H9 (cell line): ENCODE measurements at regions not wholly inside any gene's neighbourhood (a gene's known extent, or its start where the extent isn't known, plus 50 kb on each side); places are given as distances from the start of the nearest gene placed in this dataset.

Source experiments
- DNase-seq: peaks from one replicate; pipeline ENCODE4 v3.0.0-alpha.2; 2017
- H2AFZ ChIP-seq: one replicate; pipeline ENCODE4 v1.6.1; 2013; ENCODE audit warnings: mild to moderate bottlenecking, low read length, control low read depth, moderate library complexity
- H2AK5ac ChIP-seq: 2 replicates; pipeline ENCODE4 v1.6.1; 2013; ENCODE audit warnings: low read length, control low read depth, mixed read lengths; ENCODE audit not compliant: insufficient read length
- H2BK120ac ChIP-seq: one replicate; pipeline ENCODE4 v1.6.1; 2013; ENCODE audit warnings: low read depth, mild to moderate bottlenecking, low read length, control low read depth, inconsistent platforms; ENCODE audit not compliant: poor library complexity, severe bottlenecking
- H2BK12ac ChIP-seq: 2 replicates; pipeline ENCODE4 v1.6.1; 2013; ENCODE audit warnings: low read length, control low read depth, mixed read lengths, low read depth; ENCODE audit not compliant: insufficient read length
- H2BK15ac ChIP-seq: 2 replicates; pipeline ENCODE4 v1.6.1; 2013; ENCODE audit warnings: low read depth, low read length, control low read depth
- H2BK20ac ChIP-seq: one replicate; pipeline ENCODE4 v1.6.1; 2013; ENCODE audit warnings: low read depth, mild to moderate bottlenecking, low read length, control low read depth, inconsistent platforms; ENCODE audit not compliant: poor library complexity, severe bottlenecking
- H2BK5ac ChIP-seq: 2 replicates; pipeline ENCODE4 v1.6.1; 2013; ENCODE audit warnings: low read length, control low read depth, mixed read lengths; ENCODE audit not compliant: insufficient read length
- H3K14ac ChIP-seq: 2 replicates; pipeline ENCODE4 v1.6.1; 2013; ENCODE audit warnings: low read length, control low read depth; ENCODE audit not compliant: insufficient read depth
- H3K18ac ChIP-seq: 2 replicates; pipeline ENCODE4 v1.6.1; 2013; ENCODE audit warnings: low read depth, mild to moderate bottlenecking, mixed read lengths, low read length, control low read depth; ENCODE audit not compliant: insufficient read length
- H3K23ac ChIP-seq: 2 replicates; pipeline ENCODE4 v1.6.1; 2013; ENCODE audit warnings: low read length, control low read depth, mixed read lengths, low read depth; ENCODE audit not compliant: insufficient read length
- H3K23me2 ChIP-seq: 2 replicates; pipeline ENCODE4 v1.6.1; 2013; ENCODE audit warnings: low read depth, mild to moderate bottlenecking, mixed read lengths, low read length, control low read depth; ENCODE audit not compliant: insufficient read length, poor library complexity, severe bottlenecking
- H3K27ac ChIP-seq: 2 replicates; pipeline ENCODE4 v1.5.1; 2013; ENCODE audit warnings: low read length, control low read depth, mixed read lengths, low read depth; ENCODE audit not compliant: insufficient read length
- H3K27me3 ChIP-seq: 2 replicates; pipeline ENCODE4 v1.6.1; 2013; ENCODE audit warnings: low read length, control low read depth, inconsistent platforms; ENCODE audit not compliant: insufficient read depth
- H3K4ac ChIP-seq: 2 replicates; pipeline ENCODE4 v1.6.1; 2013; ENCODE audit warnings: low read depth, mild to moderate bottlenecking, control low read depth, inconsistent platforms, low read length, moderate library complexity
- H3K4me1 ChIP-seq: 2 replicates; pipeline ENCODE4 v1.6.1; 2013; ENCODE audit warnings: low read length, control low read depth, inconsistent platforms; ENCODE audit not compliant: insufficient read depth
- H3K4me2 ChIP-seq: 2 replicates; pipeline ENCODE4 v1.6.1; 2013; ENCODE audit warnings: low read length, control low read depth, mixed read lengths; ENCODE audit not compliant: insufficient read length, insufficient read depth
- H3K56ac ChIP-seq: 2 replicates; pipeline ENCODE4 v1.6.1; 2013; ENCODE audit warnings: low read depth, mild to moderate bottlenecking, mixed read lengths, low read length, control low read depth; ENCODE audit not compliant: insufficient read length
- H3K79me1 ChIP-seq: 2 replicates; pipeline ENCODE4 v1.6.1; 2013; ENCODE audit warnings: low read depth, mild to moderate bottlenecking, moderate library complexity, low read length, control low read depth, inconsistent platforms; ENCODE audit not compliant: insufficient read depth, poor library complexity, severe bottlenecking
- H3K79me2 ChIP-seq: 2 replicates; pipeline ENCODE4 v1.6.1; 2013; ENCODE audit warnings: low read length, control low read depth, inconsistent platforms; ENCODE audit not compliant: insufficient read depth
- H3K9ac ChIP-seq: 2 replicates; pipeline ENCODE4 v1.6.1; 2013; ENCODE audit warnings: low read length, control low read depth, mixed read lengths; ENCODE audit not compliant: insufficient read length; ENCODE audit errors: extremely low read depth
- H3K9me3 ChIP-seq: one replicate; pipeline ENCODE4 v1.6.1; 2013; ENCODE audit warnings: low read depth, low read length, inconsistent platforms; ENCODE audit not compliant: control insufficient read depth
- H3T11ph ChIP-seq: one replicate; pipeline ENCODE4 v1.6.1; 2013; ENCODE audit warnings: mild to moderate bottlenecking, low read length, control low read depth, inconsistent platforms
- H4K20me1 ChIP-seq: one replicate; pipeline ENCODE4 v1.6.1; 2013; ENCODE audit not compliant: control insufficient read depth, insufficient read length, insufficient read depth
- H4K5ac ChIP-seq: 2 replicates; pipeline ENCODE4 v1.6.1; 2013; ENCODE audit warnings: low read depth, mild to moderate bottlenecking, mixed read lengths, low read length, control low read depth; ENCODE audit not compliant: insufficient read length
- H4K8ac ChIP-seq: replicated peaks from 2 replicates; pipeline ENCODE4 v1.6.1; 2013; ENCODE audit warnings: low read length, control low read depth, mixed read lengths, low read depth; ENCODE audit not compliant: insufficient read length
- H4K91ac ChIP-seq: 2 replicates; pipeline ENCODE4 v1.6.1; 2013; ENCODE audit warnings: low read depth, mild to moderate bottlenecking, moderate library complexity, mixed read lengths, low read length, control low read depth; ENCODE audit not compliant: insufficient read length
- H3K27ac Mint-ChIP-seq, 3 experiments: 2 replicates in 2 of 3; 3 replicates in 1 of 3; pipeline ENCODE4 v1.8.0; 2020 to 2021; ENCODE audit warnings: mixed read lengths in 3 of 3, mild to moderate bottlenecking in 1 of 3, moderate library complexity in 1 of 3
- H3K27me3 Mint-ChIP-seq: 2 replicates; pipeline ENCODE4 v1.8.0; 2021; ENCODE audit warnings: low read depth, mild to moderate bottlenecking, moderate library complexity, mixed read lengths
- H3K36me3 Mint-ChIP-seq, 3 experiments: 2 replicates in 2 of 3; 3 replicates in 1 of 3; pipeline ENCODE4 v1.8.0; 2020 to 2021; ENCODE audit warnings: low read depth in 3 of 3, mixed read lengths in 3 of 3; ENCODE audit not compliant: insufficient read depth in 1 of 3
- H3K4me1 Mint-ChIP-seq, 2 experiments: 2 replicates each; pipeline ENCODE4 v1.8.0; 2020; ENCODE audit warnings: mixed read lengths in 2 of 2
- H3K4me3 Mint-ChIP-seq, 2 experiments: 2 replicates in 1 of 2; 3 replicates in 1 of 2; pipeline ENCODE4 v1.8.0; 2020 to 2021; ENCODE audit warnings: mild to moderate bottlenecking in 2 of 2, mixed read lengths in 2 of 2, moderate library complexity in 1 of 2
- H3K9me3 Mint-ChIP-seq, 2 experiments: 2 replicates in 1 of 2; 3 replicates in 1 of 2; pipeline ENCODE4 v1.8.0; 2020; ENCODE audit warnings: mild to moderate bottlenecking in 2 of 2, mixed read lengths in 2 of 2, moderate library complexity in 1 of 2
- CTCF ChIP-seq: fragments of 200-600 bp; sonication (generic); conservative IDR thresholded peaks from 3 replicates; pipeline ENCODE4 v1.8.0; 2021; ENCODE audit warnings: antibody characterized with exemption, mild to moderate bottlenecking
- WGBS: extraction: QIAGEN DNeasy Blood & Tissue Kit; methylation state at CpG from one replicate; pipeline ENCODE4 v1.1.7; 2013; ENCODE audit warnings: missing lambda C conversion rate, low lambda C conversion rate, mixed read lengths; ENCODE audit not compliant: insufficient read length; ENCODE audit errors: extremely low coverage; 5-methylcytosine and 5-hydroxymethylcytosine counted together

- H3K27ac Mint-ChIP-seq, result peak overlapping the region in 1 of 3 experiments; percentile 68; a peak in 1 of 7 replicates
- no peak overlapping the region for H4K5ac ChIP-seq
- no CpG with 5 or more reads among the region's 4 CpGs for WGBS
Measured at GRCh38 chr2:181129364-181130056, 149.1 kb downstream of the UBE2E3 start.

More at GRCh38 chr2:181129364-181130056, 149.1 kb downstream of the UBE2E3 start:
- Histone ChIP-seq H3K14ac (no peak overlapping the region), H4K91ac (no peak overlapping the region), H4K8ac (no peak overlapping the region), H3K4me1 (no peaks in the 10 kb centered on the region; the same call in 1 of the 2 replicates), H3K4me2 (no peak overlapping the region), H2BK15ac (no peak overlapping the region), H3T11ph (no peak overlapping the region), H4K20me1 (no peaks in the 10 kb centered on the region), H2BK20ac (no peak overlapping the region), H3K23me2 (no peaks in the 10 kb centered on the region), H3K9ac (no peak overlapping the region), H3K56ac (no peak overlapping the region), H3K4ac (no peak overlapping the region), H2BK120ac (no peak overlapping the region), H3K23ac (no peak overlapping the region), H2BK5ac (no peak overlapping the region), H3K18ac (no peak overlapping the region), H2BK12ac (no peak overlapping the region), H2AFZ (no peak overlapping the region), H3K79me1 (no peaks in the 10 kb centered on the region), H3K9me3 (no peaks in the 10 kb centered on the region), H3K27ac (no peak overlapping the region), H3K79me2 (no peaks in the 10 kb centered on the region), H3K27me3 (no peaks in the 10 kb centered on the region), H2AK5ac (no peak overlapping the region)
- Mint-ChIP-seq H3K36me3 (no peaks in the 10 kb centered on the region; a peak in 1 of 7 replicates), H3K4me1 (peaks cover 0 to 4% of the 10 kb centered on the region in 2 experiments; a peak in 1 of 4 replicates), H3K27me3 (no peaks in the 10 kb centered on the region), H3K4me3 (no peak overlapping the region; a peak in 1 of 5 replicates), H3K9me3 (no peaks in the 10 kb centered on the region)
- TF ChIP-seq CTCF, result no peak
- no peak for DNase-seq
